SU-DHL-6 (cell line): ENCODE measurements at regions not wholly inside any gene's neighbourhood (a gene's known extent, or its start where the extent isn't known, plus 50 kb on each side); places are given as distances from the start of the nearest gene placed in this dataset.

ENCODE experiments used
- H2AFZ ChIP-seq: fragments of 200-600 bp; sonication (generic); 2 replicates; pipeline ENCODE4 v1.6.1; 2014; ENCODE audit warnings: low read depth, mild to moderate bottlenecking, moderate library complexity, mixed read lengths, antibody characterized with exemption, low read length; ENCODE audit not compliant: severe bottlenecking
- H3F3A ChIP-seq: fragments of 200-600 bp; shearing (Covaris generic); 2 replicates; pipeline ENCODE4 v1.6.0; 2016; ENCODE audit warnings: antibody characterized with exemption, mild to moderate bottlenecking; ENCODE audit not compliant: insufficient read depth
- H3K27ac ChIP-seq: fragments of 200-600 bp; sonication (generic); 2 replicates; pipeline ENCODE4 v1.5.1; 2016; ENCODE audit warnings: low read depth, mild to moderate bottlenecking, low read length, moderate library complexity, mixed read lengths
- H3K27me3 ChIP-seq: fragments of 200-600 bp; sonication (generic), shearing (Covaris generic); 2 replicates; pipeline ENCODE4 v1.6.0; 2014; ENCODE audit warnings: mild to moderate bottlenecking, low read length
- H3K36me3 ChIP-seq: fragments of 200-600 bp; sonication (generic); 2 replicates; pipeline ENCODE4 v1.6.1; 2014; ENCODE audit warnings: mild to moderate bottlenecking, low read length, mixed read lengths
- H3K4me2 ChIP-seq: fragments of 300-600, 200-600 bp; shearing (Covaris generic), sonication (generic); 2 replicates; pipeline ENCODE4 v1.6.0; 2014; ENCODE audit warnings: low read length, low read depth, mild to moderate bottlenecking; ENCODE audit not compliant: poor library complexity, severe bottlenecking
- H3K4me3 ChIP-seq: fragments of 200-600 bp; sonication (generic); 2 replicates; pipeline ENCODE4 v1.5.1; 2014; ENCODE audit warnings: antibody characterized with exemption, low read length, mild to moderate bottlenecking, mixed read lengths; ENCODE audit not compliant: insufficient read depth, poor library complexity, severe bottlenecking
- H3K79me2 ChIP-seq: fragments of 200-600 bp; sonication (generic); 2 replicates; pipeline ENCODE4 v1.6.1; 2014; ENCODE audit warnings: mild to moderate bottlenecking, low read length, moderate library complexity; ENCODE audit not compliant: insufficient read depth
- H3K9ac ChIP-seq: fragments of 200-600 bp; sonication (generic); 2 replicates; pipeline ENCODE4 v1.7.0; 2014; ENCODE audit warnings: mild to moderate bottlenecking, low read length
- H3K9me2 ChIP-seq: fragments of 200-600 bp; sonication (generic); replicated peaks from 2 replicates; pipeline ENCODE4 v1.6.1; 2014; ENCODE audit warnings: low read length; ENCODE audit not compliant: insufficient read depth
- H3K9me3 ChIP-seq: fragments of 200-600 bp; sonication (generic); 2 replicates; pipeline ENCODE4 v1.6.1; 2014; ENCODE audit warnings: low read length, mixed read lengths; ENCODE audit not compliant: insufficient read depth
- H4K20me1 ChIP-seq: fragments of 200-600 bp; sonication (generic); 2 replicates; pipeline ENCODE4 v1.6.1; 2014; ENCODE audit warnings: low read depth, mild to moderate bottlenecking, antibody characterized with exemption, low read length, moderate library complexity, mixed read lengths
- EZH2phosphoT487 ChIP-seq: fragments of 200-600 bp; sonication (generic), shearing (Covaris generic); conservative IDR thresholded peaks from 2 replicates; pipeline ENCODE4 v1.6.1; 2018; ENCODE audit warnings: mild to moderate bottlenecking, antibody characterized with exemption, low read length, moderate library complexity, mixed read lengths
- TF ChIP-seq, protein P1 (sequence below): fragments of 200-600 bp; sonication (generic); IDR thresholded peaks from one replicate; pipeline ENCODE4 v1.5.1; 2017; ENCODE audit warnings: antibody characterized with exemption, mild to moderate bottlenecking, low read length, moderate library complexity; ENCODE audit not compliant: insufficient read depth, poor library complexity, severe bottlenecking

DNA sequence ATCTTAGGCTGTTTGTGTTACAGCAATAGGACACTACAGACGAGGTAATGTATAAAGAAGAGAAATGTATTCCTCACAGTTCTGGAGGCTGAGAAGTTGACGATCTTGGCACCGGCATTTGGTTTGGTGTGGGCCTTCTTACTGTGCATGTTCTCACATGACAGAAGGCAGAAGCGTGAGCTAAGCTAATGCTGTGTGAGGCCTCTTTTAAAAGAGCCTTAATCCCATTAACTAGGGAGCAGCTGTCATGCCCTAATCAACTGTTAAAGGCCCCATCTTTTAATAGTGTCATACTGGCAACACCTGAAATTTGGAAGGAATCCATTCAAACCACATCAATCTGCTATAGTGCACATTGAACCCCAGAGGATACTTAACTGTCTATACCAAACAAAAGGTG is 992.9 kb downstream of the GALC start:
- no peak for TF ChIP-seq EZH2phosphoT487
- TF ChIP-seq, protein P1, sequence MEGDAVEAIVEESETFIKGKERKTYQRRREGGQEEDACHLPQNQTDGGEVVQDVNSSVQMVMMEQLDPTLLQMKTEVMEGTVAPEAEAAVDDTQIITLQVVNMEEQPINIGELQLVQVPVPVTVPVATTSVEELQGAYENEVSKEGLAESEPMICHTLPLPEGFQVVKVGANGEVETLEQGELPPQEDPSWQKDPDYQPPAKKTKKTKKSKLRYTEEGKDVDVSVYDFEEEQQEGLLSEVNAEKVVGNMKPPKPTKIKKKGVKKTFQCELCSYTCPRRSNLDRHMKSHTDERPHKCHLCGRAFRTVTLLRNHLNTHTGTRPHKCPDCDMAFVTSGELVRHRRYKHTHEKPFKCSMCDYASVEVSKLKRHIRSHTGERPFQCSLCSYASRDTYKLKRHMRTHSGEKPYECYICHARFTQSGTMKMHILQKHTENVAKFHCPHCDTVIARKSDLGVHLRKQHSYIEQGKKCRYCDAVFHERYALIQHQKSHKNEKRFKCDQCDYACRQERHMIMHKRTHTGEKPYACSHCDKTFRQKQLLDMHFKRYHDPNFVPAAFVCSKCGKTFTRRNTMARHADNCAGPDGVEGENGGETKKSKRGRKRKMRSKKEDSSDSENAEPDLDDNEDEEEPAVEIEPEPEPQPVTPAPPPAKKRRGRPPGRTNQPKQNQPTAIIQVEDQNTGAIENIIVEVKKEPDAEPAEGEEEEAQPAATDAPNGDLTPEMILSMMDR: no peak
- Histone ChIP-seq H3K79me2 (no peaks in the 10 kb centered on the region), H4K20me1 (no peaks in the 10 kb centered on the region), H2AFZ (no peak overlapping the region), H3K4me2 (no peak overlapping the region), H3K9me3 (no peaks in the 10 kb centered on the region), H3K9me2 (no peaks in the 10 kb centered on the region), H3K36me3 (no peaks in the 10 kb centered on the region), H3K4me3 (no peak overlapping the region), H3K27ac (no peak overlapping the region), H3K9ac (no peak overlapping the region), H3K27me3 (no peaks in the 10 kb centered on the region), H3F3A (no peaks in the 10 kb centered on the region)

DNA sequence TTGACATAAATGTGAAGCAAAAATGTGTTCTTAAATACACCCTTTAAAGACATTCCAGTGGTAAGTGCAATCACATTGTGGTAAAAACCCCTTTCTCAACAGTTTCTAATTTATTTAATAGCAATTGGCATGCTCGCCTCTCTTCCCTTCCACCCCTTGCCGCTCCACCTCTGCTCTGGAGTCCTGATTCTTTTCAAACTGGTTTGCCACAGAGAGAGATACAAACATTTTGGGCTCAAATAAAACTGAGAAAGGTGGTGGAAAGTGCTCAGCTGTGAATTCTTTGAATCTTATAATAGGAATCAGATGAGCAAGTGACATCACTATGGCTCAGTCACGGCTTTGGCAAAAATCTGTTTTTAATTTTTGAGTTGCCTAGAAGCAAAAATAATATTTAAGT is 993.9 kb downstream of the GALC start:
- Histone ChIP-seq H3K4me3 (no peak overlapping the region), H3K4me2 (no peak overlapping the region), H2AFZ (no peak overlapping the region), H3K36me3 (no peaks in the 10 kb centered on the region), H3K27me3 (no peaks in the 10 kb centered on the region), H3F3A (no peaks in the 10 kb centered on the region), H3K9me3 (no peaks in the 10 kb centered on the region), H3K9ac (no peak overlapping the region), H4K20me1 (no peaks in the 10 kb centered on the region), H3K9me2 (no peaks in the 10 kb centered on the region), H3K27ac (no peak overlapping the region), H3K79me2 (no peaks in the 10 kb centered on the region)
- TF ChIP-seq EZH2phosphoT487: no peak
- TF ChIP-seq, protein P1: no peak

DNA sequence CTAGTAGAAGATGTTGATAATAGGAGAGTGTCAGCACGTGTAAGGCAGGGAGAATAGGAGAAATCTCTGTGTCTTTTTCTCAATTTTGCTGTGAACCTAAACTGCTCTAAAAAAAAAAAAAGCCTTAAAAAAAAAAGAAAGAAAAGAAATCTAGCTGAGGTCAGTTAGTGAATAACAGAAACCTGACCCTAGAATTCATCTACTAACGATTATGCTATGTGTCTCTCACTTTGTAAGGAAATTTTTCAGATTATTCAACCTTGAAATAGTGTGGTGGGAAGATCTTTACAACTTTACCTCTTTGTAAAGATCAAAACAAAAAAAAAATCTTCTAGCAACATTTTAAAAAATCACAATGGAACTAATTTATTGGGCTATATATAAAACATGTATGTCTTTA is 995.7 kb downstream of the GALC start:
- no peaks in the 10 kb centered on the region for H3K9me2 ChIP-seq
- H3K9ac ChIP-seq: no peak overlapping the region
- H3K4me2 ChIP-seq: no peak overlapping the region
- no peak overlapping the region for H3K4me3 ChIP-seq
- H3K27ac ChIP-seq: no peak overlapping the region
- no peaks in the 10 kb centered on the region for H3K79me2 ChIP-seq
- H4K20me1 ChIP-seq: no peaks in the 10 kb centered on the region
- H3K27me3 ChIP-seq: no peaks in the 10 kb centered on the region
- H2AFZ ChIP-seq: no peak overlapping the region
- H3K9me3 ChIP-seq: no peaks in the 10 kb centered on the region
- H3K36me3 ChIP-seq: no peaks in the 10 kb centered on the region
- no peaks in the 10 kb centered on the region for H3F3A ChIP-seq
- TF ChIP-seq, protein P1: no peak
- no peak for TF ChIP-seq EZH2phosphoT487

DNA sequence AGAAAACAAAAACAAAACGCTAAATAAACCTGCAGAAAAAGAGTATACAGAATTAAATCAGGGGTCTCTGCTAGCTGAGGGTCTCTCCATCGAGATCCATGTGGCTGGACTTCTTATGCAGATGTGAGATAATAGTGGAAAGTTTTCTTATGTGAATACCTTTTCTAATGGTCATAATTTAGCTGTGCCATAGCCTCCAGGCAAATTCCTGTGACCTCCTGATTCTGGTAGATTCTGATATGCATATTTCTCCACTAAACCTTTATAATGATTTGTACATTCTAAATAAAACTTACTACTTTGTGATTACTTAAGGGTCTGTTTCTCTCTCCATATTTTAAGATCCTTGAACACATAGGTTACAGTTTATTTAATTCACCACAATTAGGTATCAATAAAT is 1002.6 kb downstream of the GALC start:
- no peaks in the 10 kb centered on the region for H4K20me1 ChIP-seq
- H3K27me3 ChIP-seq: no peaks in the 10 kb centered on the region
- no peaks in the 10 kb centered on the region for H3K79me2 ChIP-seq
- H3K27ac ChIP-seq: no peak overlapping the region
- no peak overlapping the region for H3K4me3 ChIP-seq
- TF ChIP-seq, protein P1: no peak
- TF ChIP-seq EZH2phosphoT487: no peak
- no peaks in the 10 kb centered on the region for H3K9me2 ChIP-seq
- H3K4me2 ChIP-seq: no peak overlapping the region
- no peak overlapping the region for H2AFZ ChIP-seq
- no peaks in the 10 kb centered on the region for H3K36me3 ChIP-seq
- H3K9ac ChIP-seq: no peak overlapping the region
- no peaks in the 10 kb centered on the region for H3K9me3 ChIP-seq
- H3F3A ChIP-seq: no peaks in the 10 kb centered on the region
